NCI-H2196 treated with DMSO at 0.1 percent for 48 hours (cell line): ENCODE measurements at regions not wholly inside any gene's neighbourhood (a gene's known extent, or its start where the extent isn't known, plus 50 kb on each side); places are given as distances from the start of the nearest gene placed in this dataset.
"Not testable (repeated sequence)": the region's sequence is repeated elsewhere in the genome, so short reads cannot be mapped to it uniquely, and the experiment has no call there.

Experiments used
- DNase-seq: peaks from one replicate; lab custom pipeline; 2025; ENCODE audit not compliant: unreplicated experiment; lab: John Stamatoyannopoulos, UW

GRCh38 chr2:144824306-144825080 lies 304.6 kb upstream of the ZEB2 start:
- DNase-seq, result no peak

GRCh38 chr2:144822966-144823365 lies 303.0 kb upstream of the ZEB2 start:
- DNase-seq, result no peak

GRCh38 chr2:144812288-144812687 lies 292.4 kb upstream of the ZEB2 start:
- no peak for DNase-seq

GRCh38 chr2:144801766-144802165 lies 281.8 kb upstream of the ZEB2 start:
- DNase-seq, result no peak

GRCh38 chr2:144801325-144801724 lies 281.4 kb upstream of the ZEB2 start:
- DNase-seq, result no peak

- no peak for DNase-seq
These were observed 279.1 kb upstream of the ZEB2 start for GRCh38 chr2:144798989-144799388.

- no peak for DNase-seq
These were observed 278.1 kb upstream of the ZEB2 start for GRCh38 chr2:144798034-144798433.

GRCh38 chr2:144796936-144797335 lies 277.0 kb upstream of the ZEB2 start:
- no peak for DNase-seq

GRCh38 chr2:144796164-144796563 lies 276.2 kb upstream of the ZEB2 start:
- no peak for DNase-seq

GRCh38 chr2:144785253-144785652 lies 265.3 kb upstream of the ZEB2 start:
- DNase-seq, result no peak

GRCh38 chr2:144780983-144781382 lies 261.1 kb upstream of the ZEB2 start:
- no peak for DNase-seq

GRCh38 chr2:144776766-144777165 lies 256.8 kb upstream of the ZEB2 start:
- DNase-seq, result no peak

GRCh38 chr2:144774809-144775208 lies 254.9 kb upstream of the ZEB2 start:
- DNase-seq, result no peak

- DNase-seq, result no peak
These were observed 251.4 kb upstream of the ZEB2 start for GRCh38 chr2:144771348-144771747.

- no peak for DNase-seq
These were observed 250.8 kb upstream of the ZEB2 start for GRCh38 chr2:144770616-144771230.

GRCh38 chr2:144760939-144761338 lies 241.0 kb upstream of the ZEB2 start:
- DNase-seq, result not testable (repeated sequence)

- DNase-seq, result no peak
These were observed 239.8 kb upstream of the ZEB2 start for GRCh38 chr2:144759746-144760145.

GRCh38 chr2:144758196-144758595 lies 238.3 kb upstream of the ZEB2 start:
- not testable (repeated sequence) for DNase-seq

GRCh38 chr2:144753416-144753815 lies 233.5 kb upstream of the ZEB2 start:
- no peak for DNase-seq

GRCh38 chr2:144751142-144751905 lies 231.4 kb upstream of the ZEB2 start:
- DNase-seq, result no peak

- no peak for DNase-seq
These were observed 229.3 kb upstream of the ZEB2 start for GRCh38 chr2:144749188-144749587.

- no peak for DNase-seq
These were observed 228.5 kb upstream of the ZEB2 start for GRCh38 chr2:144748443-144748842.
